Endothelial cell (in vitro differentiated cells): ENCODE measurements at regions not wholly inside any gene's neighbourhood (a gene's known extent, or its start where the extent isn't known, plus 50 kb on each side); places are given as distances from the start of the nearest gene placed in this dataset.
"Not testable (repeated sequence)": the region's sequence is repeated elsewhere in the genome, so short reads cannot be mapped to it uniquely, and the experiment has no call there.

Experiments
- DNase-seq: peaks from one replicate; pipeline ENCODE4 v3.0.0; 2021; ENCODE audit warnings: low spot score
- H3K27ac Mint-ChIP-seq: one replicate; pipeline ENCODE4 v1.8.0; 2021; ENCODE audit warnings: mixed read lengths, inconsistent platforms; ENCODE audit not compliant: unreplicated experiment
- H3K27me3 Mint-ChIP-seq: one replicate; pipeline ENCODE4 v1.8.0; 2021; ENCODE audit warnings: mild to moderate bottlenecking, moderate library complexity, mixed read lengths, inconsistent platforms; ENCODE audit not compliant: unreplicated experiment
- H3K36me3 Mint-ChIP-seq: one replicate; pipeline ENCODE4 v1.8.0; 2021; ENCODE audit warnings: mild to moderate bottlenecking, low read depth, mixed read lengths, inconsistent platforms; ENCODE audit not compliant: unreplicated experiment
- H3K4me1 Mint-ChIP-seq: one replicate; pipeline ENCODE4 v1.8.0; 2021; ENCODE audit warnings: mild to moderate bottlenecking, mixed read lengths, inconsistent platforms; ENCODE audit not compliant: unreplicated experiment
- H3K4me3 Mint-ChIP-seq: one replicate; pipeline ENCODE4 v1.8.0; 2021; ENCODE audit warnings: mild to moderate bottlenecking, mixed read lengths, inconsistent platforms; ENCODE audit not compliant: unreplicated experiment
- H3K9me3 Mint-ChIP-seq: one replicate; pipeline ENCODE4 v1.8.0; 2021; ENCODE audit warnings: mixed read lengths, inconsistent platforms; ENCODE audit not compliant: unreplicated experiment
- CTCF ChIP-seq: fragments of 200-600 bp; sonication (generic); IDR thresholded peaks from one replicate; pipeline ENCODE4 v1.5.0; 2021; ENCODE audit warnings: antibody characterized with exemption; ENCODE audit not compliant: unreplicated experiment

GRCh38 chr15:60280259-60280658, 117.5 kb downstream of the ANXA2 start:
- Mint-ChIP-seq H3K27ac (no peak overlapping the region), H3K4me1 (no peaks in the 10 kb centered on the region), H3K36me3 (no peaks in the 10 kb centered on the region), H3K27me3 (peaks cover 1% of the 10 kb centered on the region), H3K9me3 (peaks cover 6% of the 10 kb centered on the region), H3K4me3 (no peak overlapping the region)
- no peak for TF ChIP-seq CTCF
- DNase-seq: no peak

- Mint-ChIP-seq H3K27me3 (peaks cover 1% of the 10 kb centered on the region), H3K9me3 (no peaks in the 10 kb centered on the region), H3K27ac (no peak overlapping the region), H3K4me1 (no peaks in the 10 kb centered on the region), H3K36me3 (no peaks in the 10 kb centered on the region), H3K4me3 (no peak overlapping the region)
- no peak for DNase-seq
- no peak for TF ChIP-seq CTCF
Observed at GRCh38 chr15:60283936-60284335, 113.8 kb downstream of the ANXA2 start.

- not testable (repeated sequence) for H3K36me3 Mint-ChIP-seq, H3K27me3 Mint-ChIP-seq, H3K9me3 Mint-ChIP-seq, H3K4me1 Mint-ChIP-seq, H3K4me3 Mint-ChIP-seq, H3K27ac Mint-ChIP-seq, DNase-seq
Observed at GRCh38 chr15:60295901-60296300, 101.9 kb downstream of the ANXA2 start.

- Mint-ChIP-seq H3K36me3 (no peaks in the 10 kb centered on the region), H3K4me3 (no peak overlapping the region), H3K27ac (no peak overlapping the region), H3K4me1 (no peaks in the 10 kb centered on the region), H3K9me3 (peaks cover 6% of the 10 kb centered on the region), H3K27me3 (no peaks in the 10 kb centered on the region)
- TF ChIP-seq CTCF: no peak
- DNase-seq: no peak
Observed at GRCh38 chr15:60297047-60297446, 100.7 kb downstream of the ANXA2 start.
